GM12864 (cell line): ENCODE measurements at regions not wholly inside any gene's neighbourhood (a gene's known extent, or its start where the extent isn't known, plus 50 kb on each side); places are given as distances from the start of the nearest gene placed in this dataset.

Source experiments
- DNase-seq: peaks from one replicate; pipeline ENCODE4 v3.0.0-alpha.2; 2011; ENCODE audit warnings: low read depth
- H3K4me3 ChIP-seq: 2 replicates; pipeline ENCODE4 v1.5.1; 2011; ENCODE audit warnings: mild to moderate bottlenecking, low read depth, low read length, control low read depth
- CTCF ChIP-seq: IDR thresholded peaks from 2 replicates; pipeline ENCODE4 v1.5.1; 2011; ENCODE audit warnings: low read depth, mild to moderate bottlenecking, moderate library complexity, low read length, control low read depth, inconsistent platforms; ENCODE audit errors: missing control alignments

DNA sequence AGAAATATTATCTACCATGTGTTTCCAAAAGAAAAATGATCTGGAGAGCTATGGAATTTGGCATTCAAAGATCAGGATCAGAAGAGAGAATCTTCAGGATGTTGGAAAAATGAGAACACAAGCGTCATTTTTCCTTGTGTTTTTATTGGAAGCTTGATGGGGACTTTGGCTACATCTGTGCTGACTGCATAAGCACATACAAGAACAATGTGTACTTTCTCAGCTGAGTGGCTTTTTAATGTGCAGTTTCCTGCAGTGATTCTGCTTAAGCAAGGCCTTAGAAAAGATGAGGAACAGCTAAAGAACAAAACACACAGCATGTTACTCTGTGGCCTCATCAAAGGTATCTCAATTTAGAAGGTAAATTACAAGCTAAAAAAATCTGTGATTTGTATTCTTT lies 1039.9 kb downstream of the GLUD2 start:
- TF ChIP-seq CTCF, result no peak
- no peak overlapping the region for H3K4me3 ChIP-seq
- no peak for DNase-seq

DNA sequence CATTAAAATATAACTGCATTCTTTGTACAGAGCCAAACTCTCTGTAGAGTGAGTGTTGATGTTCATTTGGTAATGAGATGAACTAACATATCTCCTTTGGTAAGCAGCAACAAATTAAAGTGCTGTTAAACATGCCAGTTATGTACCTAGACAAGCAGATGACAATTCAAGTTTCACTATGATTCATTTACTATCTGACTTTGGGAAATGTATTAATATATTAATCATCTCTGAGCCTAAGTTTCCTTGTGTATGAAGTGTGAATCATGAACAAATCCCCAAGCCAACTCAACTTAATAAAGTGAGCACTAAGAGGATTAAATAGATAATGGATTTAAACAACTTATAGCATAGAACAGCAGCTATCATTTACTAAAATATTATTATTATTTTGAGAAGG lies 1044.2 kb downstream of the GLUD2 start:
- TF ChIP-seq CTCF, result no peak
- no peak for DNase-seq

DNA sequence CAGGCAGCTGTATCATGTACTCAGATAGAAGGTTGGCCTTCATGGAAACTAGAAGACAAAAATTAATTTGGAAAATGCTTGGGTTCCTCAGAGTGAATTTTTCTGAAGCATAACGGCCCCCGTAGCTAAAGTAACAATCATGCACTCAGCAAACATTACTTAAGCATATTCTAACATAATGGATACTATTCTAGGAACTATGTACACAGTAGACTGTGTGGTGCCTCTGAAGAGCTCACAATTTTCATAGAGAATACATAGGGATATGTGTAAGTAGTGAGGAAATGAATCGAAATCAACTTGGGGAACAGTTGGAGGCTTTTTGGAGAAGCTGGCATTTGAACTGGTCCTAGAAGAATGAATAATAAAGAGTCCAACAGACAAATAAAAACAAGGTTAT lies 1045.0 kb downstream of the GLUD2 start:
- DNase-seq, result no peak

More for the DNA sequence above, 1044.2 kb downstream of the GLUD2 start:
- H3K4me3 ChIP-seq, result no peak overlapping the region

DNA sequence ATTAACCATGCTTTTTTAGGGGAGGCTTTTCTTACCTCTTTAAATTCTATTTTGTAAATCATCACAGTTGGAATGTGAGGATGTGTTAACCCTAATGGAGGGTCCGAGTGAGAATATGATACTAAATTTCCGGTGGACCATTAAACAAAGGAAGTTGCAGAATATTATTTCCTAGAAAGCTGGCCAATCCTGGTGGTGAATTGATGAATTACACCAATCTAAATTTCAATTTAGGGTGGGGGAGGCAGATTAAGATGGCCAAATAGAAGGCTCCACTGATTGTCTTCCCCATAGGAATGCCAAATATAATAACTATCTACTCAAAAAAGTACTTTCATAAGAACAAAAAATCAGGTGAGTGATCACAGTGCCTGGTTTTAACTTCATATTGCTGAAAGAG lies 1045.6 kb downstream of the GLUD2 start:
- H3K4me3 ChIP-seq, result no peak overlapping the region
- TF ChIP-seq CTCF, result no peak
- DNase-seq, result no peak

More for the DNA sequence above, 1045.0 kb downstream of the GLUD2 start:
- TF ChIP-seq CTCF, result no peak
- H3K4me3 ChIP-seq, result no peak overlapping the region

- no peak for DNase-seq
- no peak for TF ChIP-seq CTCF
- no peak overlapping the region for H3K4me3 ChIP-seq
Measured at GRCh38 chrX:122094611-122095010, 1047.2 kb downstream of the GLUD2 start.

- TF ChIP-seq CTCF, result no peak
- DNase-seq, result no peak
- no peak overlapping the region for H3K4me3 ChIP-seq
Measured at GRCh38 chrX:122113376-122113775, 1066.0 kb downstream of the GLUD2 start.

DNA sequence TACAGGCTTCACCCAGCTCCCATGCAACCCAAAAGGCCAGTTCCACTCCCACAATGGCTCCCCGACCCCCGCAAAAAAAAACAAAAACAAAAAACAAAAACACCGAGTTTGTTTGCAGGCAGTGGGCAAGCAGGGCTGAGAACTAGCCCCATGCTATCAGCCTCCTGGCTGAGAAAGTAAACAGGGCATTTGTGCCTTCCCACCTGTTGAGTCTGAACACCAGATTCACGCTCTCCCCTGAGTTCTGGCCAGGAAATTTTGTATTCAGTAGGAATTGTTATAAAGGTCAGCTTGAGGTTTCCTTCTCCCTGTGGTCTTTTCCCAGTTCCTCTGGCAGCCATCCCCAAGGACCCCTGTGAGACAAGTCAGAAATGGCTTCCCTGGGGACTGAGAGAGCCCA lies 1066.5 kb downstream of the GLUD2 start:
- TF ChIP-seq CTCF, result no peak
- no peak for DNase-seq
- no peak overlapping the region for H3K4me3 ChIP-seq
